H1 (cell line): ENCODE measurements at regions not wholly inside any gene's neighbourhood (a gene's known extent, or its start where the extent isn't known, plus 50 kb on each side); places are given as distances from the start of the nearest gene placed in this dataset.

ENCODE experiments used
- CTCF ChIA-PET: fragments of 300-600 bp; sonication (Branson Sonifier 250); formaldehyde crosslinking; loops from one replicate; lab custom pipeline; 2021; ENCODE audit not compliant: partially characterized antibody; lab: Charles Lee
- POLR2A ChIA-PET: fragments of 300-600 bp; sonication (Branson Sonifier 250); formaldehyde crosslinking; loops from one replicate; lab custom pipeline; 2021; ENCODE audit warnings: inconsistent platforms; ENCODE audit not compliant: partially characterized antibody; lab: Charles Lee
- DNase-seq, 2 experiments: peaks; one replicate each; pipeline versions ENCODE4 v3.0.0 to v3.0.0-alpha.2; 2010 to 2022; ENCODE audit warnings: low spot score in 2 of 2, low read depth in 1 of 2, mixed read lengths in 1 of 2
- FAIRE-seq: peaks from 2 replicates; lab custom pipeline; 2011; peaks lifted over from hg19 to GRCh38; lab: Jason Lieb, UNC
- H2AFZ ChIP-seq: 2 replicates; pipeline ENCODE4 v1.8.1; 2012; ENCODE audit warnings: low read length, inconsistent platforms
- H2AK5ac ChIP-seq: 2 replicates; pipeline ENCODE4 v1.6.1; 2013; ENCODE audit warnings: low read depth, low read length
- H2BK120ac ChIP-seq: replicated peaks from 2 replicates; pipeline ENCODE3; 2013; ENCODE audit warnings: low read depth, low read length, inconsistent platforms
- H2BK12ac ChIP-seq: 2 replicates; pipeline ENCODE4 v1.6.1; 2013; ENCODE audit warnings: low read depth, low read length
- H2BK15ac ChIP-seq: 2 replicates; pipeline ENCODE4 v1.6.1; 2013; ENCODE audit warnings: low read length
- H2BK20ac ChIP-seq: 2 replicates; pipeline ENCODE4 v1.6.1; 2013; ENCODE audit warnings: low read length
- H2BK5ac ChIP-seq: 2 replicates; pipeline ENCODE4 v1.6.1; 2013; ENCODE audit warnings: low read depth, low read length
- H3K14ac ChIP-seq: 2 replicates; pipeline ENCODE4 v1.6.1; 2013; ENCODE audit warnings: inconsistent platforms; ENCODE audit not compliant: insufficient read length
- H3K18ac ChIP-seq: 2 replicates; pipeline ENCODE4 v1.6.1; 2013; ENCODE audit warnings: low read length; ENCODE audit errors: extremely low read depth
- H3K23ac ChIP-seq: 2 replicates; pipeline ENCODE4 v1.6.1; 2013; ENCODE audit warnings: inconsistent platforms; ENCODE audit not compliant: insufficient read length
- H3K23me2 ChIP-seq: 2 replicates; pipeline ENCODE4 v1.6.1; 2013; ENCODE audit warnings: low read depth, low read length
- H3K27ac ChIP-seq: 2 replicates; pipeline ENCODE4 v1.6.1; 2011; ENCODE audit warnings: low read depth, low read length, inconsistent platforms
- H3K27me3 ChIP-seq, 4 experiments: replicated peaks in 1 of 4; 1 replicate in 1 of 4; 2 replicates in 3 of 4; pipeline versions ENCODE4 v1.6.1 to v1.8.1; 2011 to 2013; ENCODE audit warnings: low read length in 3 of 4, mild to moderate bottlenecking in 3 of 4, inconsistent platforms in 2 of 4, mixed read lengths in 2 of 4, moderate library complexity in 1 of 4; ENCODE audit not compliant: control insufficient read depth in 3 of 4, insufficient read depth in 3 of 4; ENCODE audit errors: extremely low read depth in 1 of 4
- H3K36me3 ChIP-seq, 4 experiments: 2 replicates each; pipeline versions ENCODE4 v1.6.1 to v1.8.1; 2011 to 2013; ENCODE audit warnings: mild to moderate bottlenecking in 4 of 4, low read length in 3 of 4, moderate library complexity in 2 of 4, control low read depth in 1 of 4, inconsistent platforms in 1 of 4; ENCODE audit not compliant: insufficient read depth in 4 of 4, control insufficient read depth in 2 of 4
- H3K4ac ChIP-seq: replicated peaks from 2 replicates; pipeline ENCODE3; 2013; ENCODE audit warnings: low read length, low read depth, mixed read lengths, inconsistent platforms; ENCODE audit not compliant: insufficient read length
- H3K4me1 ChIP-seq, 4 experiments: replicated peaks in 1 of 4; 1 replicate in 1 of 4; 2 replicates in 3 of 4; pipeline versions ENCODE4 v1.6.1 to v1.8.1; 2011 to 2013; ENCODE audit warnings: low read length in 3 of 4, inconsistent platforms in 2 of 4, mixed read lengths in 1 of 4; ENCODE audit not compliant: insufficient read depth in 4 of 4, control insufficient read depth in 3 of 4
- H3K4me2 ChIP-seq, 2 experiments: 2 replicates each; pipeline versions ENCODE4 v1.6.1 to v1.8.1; 2011 to 2013; ENCODE audit warnings: low read depth in 2 of 2, low read length in 2 of 2, control low read depth in 1 of 2, inconsistent platforms in 1 of 2, mild to moderate bottlenecking in 1 of 2; ENCODE audit not compliant: insufficient read depth in 1 of 2
- H3K4me3 ChIP-seq, 4 experiments: fragments of 200-600, 300-600 bp in 1 of 4; sonication (generic), shearing (Covaris generic), sonication (Bioruptor Twin) in 1 of 4; 2 replicates each; pipeline versions ENCODE4 v1.5.1 to v1.8.1; 2011 to 2016; ENCODE audit warnings: low read length in 4 of 4, low read depth in 3 of 4, control low read depth in 2 of 4, inconsistent platforms in 2 of 4, mild to moderate bottlenecking in 2 of 4, mixed read lengths in 1 of 4, moderate library complexity in 1 of 4; ENCODE audit not compliant: insufficient read depth in 2 of 4; ENCODE audit errors: extremely low read depth in 1 of 4
- H3K56ac ChIP-seq: replicated peaks from 2 replicates; pipeline ENCODE3; 2013; ENCODE audit warnings: low read depth, mild to moderate bottlenecking, mixed read lengths, low read length, inconsistent platforms; ENCODE audit not compliant: insufficient read length
- H3K79me1 ChIP-seq: 2 replicates; pipeline ENCODE4 v1.6.1; 2013; ENCODE audit warnings: low read depth, low read length, control low read depth
- H3K79me2 ChIP-seq, 2 experiments: 2 replicates each; pipeline versions ENCODE4 v1.6.1 to v1.8.1; 2012 to 2013; ENCODE audit warnings: low read length in 2 of 2, mild to moderate bottlenecking in 2 of 2, inconsistent platforms in 1 of 2; ENCODE audit not compliant: insufficient read depth in 2 of 2, control insufficient read depth in 1 of 2
- H3K9ac ChIP-seq, 4 experiments: replicated peaks in 1 of 4; 1 replicate in 1 of 4; 2 replicates in 3 of 4; pipeline versions ENCODE4 v1.6.1 to v1.8.1; 2011 to 2013; ENCODE audit warnings: low read depth in 3 of 4, low read length in 3 of 4, control low read depth in 2 of 4, mild to moderate bottlenecking in 2 of 4, moderate library complexity in 2 of 4, inconsistent platforms in 1 of 4; ENCODE audit errors: extremely low read depth in 1 of 4
- H3K9me3 ChIP-seq, 2 experiments: 2 replicates each; pipeline versions ENCODE4 v1.6.1 to v1.8.1; 2012 to 2013; ENCODE audit warnings: mild to moderate bottlenecking in 2 of 2, moderate library complexity in 2 of 2, control low read depth in 1 of 2, inconsistent platforms in 1 of 2, low read depth in 1 of 2, low read length in 1 of 2, mixed read lengths in 1 of 2; ENCODE audit not compliant: insufficient read depth in 2 of 2
- H4K20me1 ChIP-seq, 2 experiments: replicated peaks in 1 of 2; 2 replicates each; pipeline versions ENCODE3 to v1.8.1; 2011 to 2013; ENCODE audit warnings: inconsistent platforms in 2 of 2, low read length in 2 of 2, mild to moderate bottlenecking in 1 of 2; ENCODE audit not compliant: insufficient read depth in 2 of 2, control insufficient read depth in 1 of 2
- H4K5ac ChIP-seq: 2 replicates; pipeline ENCODE4 v1.6.1; 2013; ENCODE audit warnings: low read length, low read depth, mixed read lengths, inconsistent platforms; ENCODE audit not compliant: insufficient read length
- H4K8ac ChIP-seq: 2 replicates; pipeline ENCODE4 v1.8.0; 2013; ENCODE audit warnings: mild to moderate bottlenecking, moderate library complexity, low read length, inconsistent platforms; ENCODE audit not compliant: insufficient read depth; ENCODE audit errors: extremely low read depth
- H4K91ac ChIP-seq: replicated peaks from 2 replicates; pipeline ENCODE3; 2013; ENCODE audit warnings: low read length, mixed read lengths, inconsistent platforms; ENCODE audit not compliant: insufficient read length
- CREB1 ChIP-seq: IDR thresholded peaks from 2 replicates; pipeline ENCODE4 v1.6.1; 2012; ENCODE audit warnings: inconsistent platforms
- EP300 ChIP-seq, 2 experiments: IDR thresholded peaks; 1 replicate in 1 of 2; 2 replicates in 1 of 2; pipeline ENCODE4 v1.6.1; 2011 to 2012; ENCODE audit warnings: low read depth in 2 of 2, low read length in 2 of 2, mild to moderate bottlenecking in 2 of 2, borderline replicate concordance in 1 of 2, inconsistent platforms in 1 of 2, moderate library complexity in 1 of 2
- GABPA ChIP-seq: IDR thresholded peaks from 2 replicates; pipeline ENCODE4 v1.6.1; 2011; ENCODE audit warnings: mild to moderate bottlenecking, low read length, moderate library complexity, borderline replicate concordance; ENCODE audit not compliant: insufficient read depth
- POLR2AphosphoS5 ChIP-seq: IDR thresholded peaks from 2 replicates; pipeline ENCODE4 v1.6.1; 2011; ENCODE audit warnings: low read depth, low read length
- SP2 ChIP-seq: IDR thresholded peaks from 2 replicates; pipeline ENCODE4 v1.6.1; 2012; ENCODE audit warnings: mild to moderate bottlenecking, low read length, inconsistent platforms
- TAF1 ChIP-seq: IDR thresholded peaks from 2 replicates; pipeline ENCODE4 v1.6.1; 2011; ENCODE audit warnings: mild to moderate bottlenecking, low read depth, low read length
- TAF7 ChIP-seq: optimal IDR thresholded peaks from 2 replicates; pipeline ENCODE3; 2011; ENCODE audit warnings: low read depth, mild to moderate bottlenecking, inconsistent platforms, low read length, moderate library complexity, borderline replicate concordance
- USF2 ChIP-seq: IDR thresholded peaks from 2 replicates; pipeline ENCODE4 v1.6.1; 2011; ENCODE audit warnings: low read length, improper control_type of control experiment
- ZNF274 ChIP-seq: IDR thresholded peaks from 2 replicates; pipeline ENCODE4 v1.7.0; 2012; ENCODE audit warnings: low read length, borderline replicate concordance; ENCODE audit errors: extremely low read depth
- WGBS, 2 experiments: shearing (Covaris generic) in 1 of 2; methylation state at CpG; one replicate each; pipeline versions ENCODE4 v1.1.6 to v1.1.7; 2013 to 2015; ENCODE audit warnings: low lambda C conversion rate in 2 of 2, mixed read lengths in 2 of 2, inconsistent platforms in 1 of 2, low coverage in 1 of 2, missing lambda C conversion rate in 1 of 2; ENCODE audit not compliant: insufficient replicate concordance in 2 of 2, insufficient coverage in 1 of 2, insufficient read length in 1 of 2; ENCODE audit errors: extremely low coverage in 1 of 2, missing lambda C conversion rate in 1 of 2; 5-methylcytosine and 5-hydroxymethylcytosine counted together

- Histone ChIP-seq H4K20me1 (no peaks in the 10 kb centered on the region), H2BK15ac (no peak overlapping the region; the same call in 1 of the 2 replicates), H4K8ac (no peak overlapping the region), H3K9ac (no peak overlapping the region), H3K79me2 (no peaks in the 10 kb centered on the region), H2BK5ac (no peak overlapping the region), H2AK5ac (no peak overlapping the region), H3K79me1 (no peaks in the 10 kb centered on the region), H4K5ac (no peak overlapping the region), H2AFZ (no peak overlapping the region), H3K23me2 (no peaks in the 10 kb centered on the region)
- POLR2A ChIA-PET = interaction anchor here (1.6 kb wide), 1 partner anchor 13 kb away, joined by 5 read pairs; no protein-coding TSS in a partner anchor
- FAIRE-seq = no peak
- TF ChIP-seq USF2 = no peak
- no peak for TF ChIP-seq ZNF274
- TF ChIP-seq SP2 = no peak
- TF ChIP-seq POLR2AphosphoS5 = no peak
- TF ChIP-seq TAF1 = no peak
- TF ChIP-seq GABPA = no peak
- no peak for TF ChIP-seq CREB1
- TF ChIP-seq EP300 (IDR thresholded peaks at IDR 0.05; ENCODE audit: borderline replicate concordance in 1 of 2, low read depth in 2 of 2, low read length in 2 of 2) = no peak
- no peak for TF ChIP-seq TAF7
- TF ChIP-seq, all 59 proteins: peak for 0
- Histone ChIP-seq H3K4me2 (no peak overlapping the region), H3K4ac (no peak overlapping the region), H2BK120ac (no peak overlapping the region), H4K91ac (no peak overlapping the region), H3K36me3 (no peaks in the 10 kb centered on the region), H2BK20ac (no peak overlapping the region), H3K9me3 (no peaks in the 10 kb centered on the region), H2BK12ac (no peak overlapping the region), H3K27ac (no peak overlapping the region), H3K23ac (no peak overlapping the region), H3K4me3 (no peak overlapping the region), H3K4me1 (peaks cover 0 to 5% (median 0%) of the 10 kb centered on the region in 4 experiments; a peak in 1 of 7 replicates), H3K27me3 (no peaks in the 10 kb centered on the region), H3K14ac (no peak overlapping the region), H3K18ac (no peak overlapping the region), H3K56ac (no peak overlapping the region)
- 88% methylated on average over 5 of the region's 5 CpGs; no CpG with 5 or more reads in 1 of the 2 experiments for WGBS, 2 experiments
- CTCF ChIA-PET = interaction anchor here (0.6 to 2.5 kb wide), 13 partner anchors 8 to 521 kb away, joined by 3 to 9 read pairs (median 5); no protein-coding TSS in a partner anchor
- DNase-seq = no peak
Measured at GRCh38 chr6:16818992-16819626, 57.8 kb upstream of the ATXN1 start.
